Endothelial cell of umbilical vein (primary cell): ENCODE measurements at regions not wholly inside any gene's neighbourhood (a gene's known extent, or its start where the extent isn't known, plus 50 kb on each side); places are given as distances from the start of the nearest gene placed in this dataset.

Experiments used
- BruUV-seq: library from RNA; stranded (reverse); fragments of 400-500 nt; replicated peaks from 2 replicates; lab custom pipeline; 2021; lab: Mats Ljungman, UMichigan
- CTCF ChIA-PET: fragments of 300-600, 350-600 bp; sonication (Branson Sonifier 250); formaldehyde crosslinking; loops from one replicate; lab custom pipeline; 2021; ENCODE audit warnings: antibody characterized with exemption, inconsistent platforms; lab: Charles Lee
- POLR2A ChIA-PET: fragments of 300-600, 350-600 bp; sonication (Branson Sonifier 250); formaldehyde crosslinking; loops from one replicate; lab custom pipeline; 2021; ENCODE audit warnings: antibody characterized with exemption, inconsistent platforms; lab: Charles Lee
- DNase-seq: peaks from one replicate; pipeline ENCODE4 v3.0.0-alpha.2; 2011; ENCODE audit warnings: low read depth, low spot score
- FAIRE-seq: peaks from 2 replicates; lab custom pipeline; 2011; peaks lifted over from hg19 to GRCh38; lab: Jason Lieb, UNC
- H2AFZ ChIP-seq: 2 replicates; pipeline ENCODE4 v1.6.0; 2012; ENCODE audit warnings: low read depth, low read length, control low read depth, inconsistent platforms
- H3K27ac ChIP-seq: 2 replicates; pipeline ENCODE4 v1.5.1; 2011; ENCODE audit warnings: low read depth, mild to moderate bottlenecking, control low read depth, low read length, moderate library complexity; ENCODE audit not compliant: insufficient read depth
- H3K27me3 ChIP-seq, 2 experiments: 2 replicates each; pipeline versions ENCODE4 v1.6.0 to v1.6.1; 2011; ENCODE audit warnings: low read length in 2 of 2, mixed read lengths in 1 of 2; ENCODE audit not compliant: control insufficient read depth in 2 of 2, insufficient read depth in 2 of 2
- H3K36me3 ChIP-seq, 2 experiments: 2 replicates in 1 of 2; 3 replicates in 1 of 2; pipeline ENCODE4 v1.5.1; 2011; ENCODE audit warnings: low read length in 2 of 2, mild to moderate bottlenecking in 1 of 2, moderate library complexity in 1 of 2; ENCODE audit not compliant: control insufficient read depth in 2 of 2, insufficient read depth in 2 of 2; ENCODE audit errors: extremely low read depth in 1 of 2
- H3K4me1 ChIP-seq: 3 replicates; pipeline ENCODE4 v1.5.1; 2011; ENCODE audit warnings: mild to moderate bottlenecking, low read length; ENCODE audit not compliant: control insufficient read depth, insufficient read depth; ENCODE audit errors: extremely low read depth
- H3K4me2 ChIP-seq: 2 replicates; pipeline ENCODE4 v1.6.1; 2011; ENCODE audit warnings: low read length, control low read depth, mixed read lengths; ENCODE audit not compliant: insufficient read depth
- H3K4me3 ChIP-seq, 3 experiments: fragments of 200-600 bp in 1 of 3; sonication (generic), shearing (Covaris generic) in 1 of 3; replicated peaks in 1 of 3; 2 replicates each; pipeline ENCODE4 v1.5.1; 2011 to 2016; ENCODE audit warnings: control low read depth in 3 of 3, low read length in 3 of 3, mild to moderate bottlenecking in 2 of 3, inconsistent platforms in 1 of 3, low read depth in 1 of 3, moderate library complexity in 1 of 3; ENCODE audit not compliant: insufficient read depth in 1 of 3
- H3K79me2 ChIP-seq: 2 replicates; pipeline ENCODE4 v1.6.0; 2012; ENCODE audit warnings: low read length, inconsistent platforms; ENCODE audit not compliant: control insufficient read depth, insufficient read depth
- H3K9ac ChIP-seq: replicated peaks from 2 replicates; pipeline ENCODE3; 2011; ENCODE audit warnings: low read length, control low read depth; ENCODE audit not compliant: insufficient read depth; ENCODE audit errors: extremely low read depth
- H3K9me1 ChIP-seq: replicated peaks from 3 replicates; pipeline ENCODE4 v1.6.0; 2011; ENCODE audit warnings: mild to moderate bottlenecking, low read length; ENCODE audit not compliant: control insufficient read depth, insufficient read depth; ENCODE audit errors: extremely low read depth
- H3K9me3 ChIP-seq: replicated peaks from 2 replicates; pipeline ENCODE4 v1.5.1; 2012; ENCODE audit warnings: low read length, inconsistent platforms; ENCODE audit not compliant: control insufficient read depth, insufficient read depth
- H4K20me1 ChIP-seq: replicated peaks from 2 replicates; pipeline ENCODE3; 2011; ENCODE audit warnings: mild to moderate bottlenecking, low read length; ENCODE audit not compliant: control insufficient read depth, insufficient read depth; ENCODE audit errors: extremely low read depth
- CTCF ChIP-seq, 2 donors: IDR thresholded peaks; 1 replicate in 1 of 2; 2 replicates in 1 of 2; pipeline ENCODE4 v1.5.1; 2011; ENCODE audit warnings: low read length in 2 of 2, mild to moderate bottlenecking in 2 of 2, moderate library complexity in 2 of 2, control low read depth in 1 of 2, inconsistent platforms in 1 of 2, low read depth in 1 of 2; ENCODE audit not compliant: insufficient read depth in 1 of 2; ENCODE audit errors: extremely low read depth in 1 of 2
- EZH2 ChIP-seq: IDR thresholded peaks from 2 replicates; pipeline ENCODE4 v1.6.1; 2012; ENCODE audit warnings: borderline replicate concordance, low read depth, mild to moderate bottlenecking, moderate library complexity, low read length, inconsistent platforms; ENCODE audit not compliant: severe bottlenecking
- FOS ChIP-seq: IDR thresholded peaks from 2 replicates; pipeline ENCODE4 v1.6.1; 2011; ENCODE audit warnings: mild to moderate bottlenecking, low read length, moderate library complexity, borderline replicate concordance; ENCODE audit not compliant: insufficient read depth
- GATA2 ChIP-seq: IDR thresholded peaks from 2 replicates; pipeline ENCODE4 v1.7.0; 2011; ENCODE audit warnings: low read depth, mild to moderate bottlenecking, moderate library complexity, mixed read lengths, low read length; ENCODE audit not compliant: insufficient read length, insufficient read depth
- JUN ChIP-seq: IDR thresholded peaks from 2 replicates; pipeline ENCODE4 v1.6.1; 2011; ENCODE audit warnings: borderline replicate concordance, low read depth; ENCODE audit not compliant: insufficient read length, insufficient read depth
- MAX ChIP-seq: IDR thresholded peaks from 2 replicates; pipeline ENCODE4 v1.6.1; 2011; ENCODE audit not compliant: insufficient read depth, insufficient read length
- MYC ChIP-seq: IDR thresholded peaks from one replicate; pipeline ENCODE4 v1.6.1; 2011; ENCODE audit warnings: mild to moderate bottlenecking, low read depth, low read length
- POLR2A ChIP-seq: IDR thresholded peaks from 2 replicates; pipeline ENCODE4 v1.6.1; 2012; ENCODE audit warnings: low read depth, mild to moderate bottlenecking, control low read depth, low read length
- POLR2AphosphoS5 ChIP-seq: IDR thresholded peaks from 2 replicates; pipeline ENCODE4 v1.6.1; 2012; ENCODE audit warnings: low read depth, mild to moderate bottlenecking, control low read depth, low read length, moderate library complexity; ENCODE audit not compliant: insufficient read depth
- dilution Hi-C: fragments of 300-500 bp; cut with MboI; formaldehyde crosslinking; loops from one replicate; pipeline ENCODE4 v1.15.0; 2019; ENCODE audit warnings: low sequenced_read_pairs; ENCODE audit not compliant: extremely low pct_ligation_motif_present
- intact Hi-C: fragments of 100-400 bp; cut with micrococcal nuclease; formaldehyde crosslinking; loops from one replicate; pipeline ENCODE4 v1.10.0; 2022

GRCh38 chr2:53315149-53315548 is 452.5 kb upstream of the CHAC2 start:
- dilution Hi-C loops, result no loop called here

More at GRCh38 chr2:53315149-53315548, 452.5 kb upstream of the CHAC2 start:
- FAIRE-seq (no peak), DNase-seq (no peak)
- Histone ChIP-seq H3K4me2 (no peak overlapping the region), H3K36me3 (no peaks in the 10 kb centered on the region), H2AFZ (no peak overlapping the region), H3K9me1 (no peaks in the 10 kb centered on the region), H4K20me1 (no peaks in the 10 kb centered on the region), H3K27me3 (no peaks in the 10 kb centered on the region), H3K4me1 (no peaks in the 10 kb centered on the region), H3K4me3 (no peak overlapping the region), H3K27ac (no peak overlapping the region), H3K79me2 (no peaks in the 10 kb centered on the region), H3K9ac (no peak overlapping the region), H3K9me3 (no peaks in the 10 kb centered on the region)
- ChIA-PET CTCF (no interaction called here), POLR2A (no interaction called here)
- TF ChIP-seq MAX (no peak), CTCF (IDR thresholded peaks at IDR 0.05; ENCODE audit: extremely low read depth in 1 of 2, insufficient read depth in 1 of 2, low read depth in 1 of 2, low read length in 2 of 2) (no peak), POLR2A (no peak), POLR2AphosphoS5 (no peak), EZH2 (no peak), MYC (no peak), GATA2 (no peak), FOS (no peak), JUN (no peak)
- intact Hi-C loops, result no loop called here
- BruUV-seq, result no TSS peak
